ENCODE measurements at regions not wholly inside any gene's neighbourhood (a gene's known extent, or its start where the extent isn't known, plus 50 kb on each side); places are given as distances from the start of the nearest gene placed in this dataset.
A peak's percentile ranks its signal among the peaks of the same experiment; 100 is the strongest.

GRCh38 chr14:94964181-94964580, 193.1 kb downstream of the DICER1 start:
- Histone ChIP-seq H3K4me1 (replicated peaks in 1 of 2) (no peaks in the 10 kb centered on the region), H3K4me3 (no peak overlapping the region), H3K27ac (no peak overlapping the region)
- no peak for ATAC-seq (replicated peaks in 6 of 8)
- in situ Hi-C loops (cut with MboI; ENCODE audit: low pct_unique_long_range_greater_than_20kb in 2 of 9, low sequenced_read_pairs in 9 of 9, unreplicated experiment in 9 of 9) = no loop called here
- WGBS, 10 experiments = 46 to 67% (median 60%) methylated on average over 1 to 2 of the region's 3 CpGs; no CpG with 5 or more reads in 7 of the 10 experiments

- no peak overlapping the region for H3K27ac ChIP-seq
- WGBS, 10 experiments = 20 to 86% (median 60%) methylated on average over 1 to 8 of the region's 8 CpGs; no CpG with 5 or more reads in 3 of the 10 experiments
- in situ Hi-C loops (cut with MboI; ENCODE audit: low pct_unique_long_range_greater_than_20kb in 2 of 9, low sequenced_read_pairs in 9 of 9, unreplicated experiment in 9 of 9) = no loop called here
- H3K4me1 ChIP-seq (replicated peaks in 1 of 2) = no peaks in the 10 kb centered on the region
- no peak for ATAC-seq (replicated peaks in 6 of 8)
- no peak overlapping the region for H3K4me3 ChIP-seq
Measured at GRCh38 chr14:94963051-94963450, 193.1 kb upstream of the GSC start.

GRCh38 chr14:94962166-94962575, 192.3 kb upstream of the GSC start:
- no peak overlapping the region for H3K4me3 ChIP-seq
- no peak for ATAC-seq (replicated peaks in 6 of 8)
- in situ Hi-C loops (cut with MboI; ENCODE audit: low pct_unique_long_range_greater_than_20kb in 2 of 9, low sequenced_read_pairs in 9 of 9, unreplicated experiment in 9 of 9) = no loop called here
- H3K27ac ChIP-seq = no peak overlapping the region
- WGBS, 10 experiments = 61 to 70% (median 67%) methylated on average over 2 to 3 of the region's 7 CpGs; no CpG with 5 or more reads in 7 of the 10 experiments
- no peaks in the 10 kb centered on the region for H3K4me1 ChIP-seq (replicated peaks in 1 of 2)

- ATAC-seq (replicated peaks in 6 of 8) = peak in 2 of 8 experiments; percentile 42 to 60
- 53 to 100% (median 82%) methylated on average over 2 to 6 of the region's 19 CpGs; no CpG with 5 or more reads in 3 of the 10 experiments for WGBS, 10 experiments
- in situ Hi-C loops (cut with MboI; ENCODE audit: low pct_unique_long_range_greater_than_20kb in 2 of 9, low sequenced_read_pairs in 9 of 9, unreplicated experiment in 9 of 9) = no loop called here
Measured at GRCh38 chr14:94961386-94962165, 191.7 kb upstream of the GSC start.

GRCh38 chr14:94960285-94961001, 190.5 kb upstream of the GSC start:
- Histone ChIP-seq H3K27ac (no peak overlapping the region), H3K4me1 (replicated peaks in 1 of 2) (no peaks in the 10 kb centered on the region), H3K4me3 (no peak overlapping the region)
- WGBS, 10 experiments = 6 to 100% (median 87%) methylated on average over 1 to 9 of the region's 9 CpGs
- in situ Hi-C loops (cut with MboI; ENCODE audit: low pct_unique_long_range_greater_than_20kb in 2 of 9, low sequenced_read_pairs in 9 of 9, unreplicated experiment in 9 of 9) = no loop called here
- ATAC-seq (replicated peaks in 6 of 8) = no peak

More at GRCh38 chr14:94961386-94962165, 191.7 kb upstream of the GSC start:
- Histone ChIP-seq H3K4me3 (no peak overlapping the region), H3K27ac (no peak overlapping the region), H3K4me1 (replicated peaks in 1 of 2) (no peaks in the 10 kb centered on the region)

GRCh38 chr14:94953541-94954260, 183.8 kb upstream of the GSC start:
- ATAC-seq (replicated peaks in 6 of 8) = peak in 3 of 8 experiments; percentile 12 to 15 (median 12)
- Histone ChIP-seq H3K4me3 (no peak overlapping the region), H3K4me1 (replicated peaks in 1 of 2) (no peaks in the 10 kb centered on the region), H3K27ac (no peak overlapping the region)
- in situ Hi-C loops (cut with MboI; ENCODE audit: low pct_unique_long_range_greater_than_20kb in 2 of 9, low sequenced_read_pairs in 9 of 9, unreplicated experiment in 9 of 9) = no loop called here
- WGBS, 10 experiments = 17 to 84% (median 65%) methylated on average over 1 to 11 of the region's 12 CpGs

- H3K4me1 ChIP-seq (replicated peaks in 1 of 2) = no peaks in the 10 kb centered on the region
- H3K4me3 ChIP-seq = no peak overlapping the region
- no peak overlapping the region for H3K27ac ChIP-seq
- 20 to 52% (median 30%) methylated on average over 1 to 6 of the region's 7 CpGs; no CpG with 5 or more reads in 5 of the 10 experiments for WGBS, 10 experiments
- in situ Hi-C loops (cut with MboI; ENCODE audit: low pct_unique_long_range_greater_than_20kb in 2 of 9, low sequenced_read_pairs in 9 of 9, unreplicated experiment in 9 of 9) = no loop called here
- peak in 4 of 8 experiments; percentile 39 to 64 (median 48) for ATAC-seq (replicated peaks in 6 of 8)
Measured at GRCh38 chr14:94952097-94952496, 182.2 kb upstream of the GSC start.

GRCh38 chr14:94946244-94946643, 176.3 kb upstream of the GSC start:
- in situ Hi-C loops (cut with MboI; ENCODE audit: low pct_unique_long_range_greater_than_20kb in 2 of 9, low sequenced_read_pairs in 9 of 9, unreplicated experiment in 9 of 9) = no loop called here
- Histone ChIP-seq H3K4me3 (no peak overlapping the region), H3K27ac (no peak overlapping the region), H3K4me1 (replicated peaks in 1 of 2) (no peaks in the 10 kb centered on the region)
- WGBS, 10 experiments = 0 to 100% (median 39%) methylated on average over 1 to 2 of the region's 3 CpGs; no CpG with 5 or more reads in 2 of the 10 experiments
- ATAC-seq (replicated peaks in 6 of 8) = no peak

- Histone ChIP-seq H3K27ac (no peak overlapping the region), H3K4me1 (replicated peaks in 1 of 2) (no peaks in the 10 kb centered on the region), H3K4me3 (no peak overlapping the region)
- in situ Hi-C loops (cut with MboI; ENCODE audit: low pct_unique_long_range_greater_than_20kb in 2 of 9, low sequenced_read_pairs in 9 of 9, unreplicated experiment in 9 of 9) = no loop called here
- ATAC-seq (replicated peaks in 6 of 8) = no peak
- WGBS, 10 experiments = 70 to 100% (median 92%) methylated on average over 2 to 5 of the region's 8 CpGs; no CpG with 5 or more reads in 6 of the 10 experiments
Measured at GRCh38 chr14:94945615-94946014, 175.7 kb upstream of the GSC start.

GRCh38 chr14:94944636-94945258, 174.8 kb upstream of the GSC start:
- H3K4me3 ChIP-seq = no peak overlapping the region
- no peaks in the 10 kb centered on the region for H3K4me1 ChIP-seq (replicated peaks in 1 of 2)
- no peak for ATAC-seq (replicated peaks in 6 of 8)
- 44 to 93% (median 70%) methylated on average over 1 to 4 of the region's 7 CpGs; no CpG with 5 or more reads in 2 of the 10 experiments for WGBS, 10 experiments
- in situ Hi-C loops (cut with MboI; ENCODE audit: low pct_unique_long_range_greater_than_20kb in 2 of 9, low sequenced_read_pairs in 9 of 9, unreplicated experiment in 9 of 9) = no loop called here
- H3K27ac ChIP-seq = no peak overlapping the region

GRCh38 chr14:94942601-94943000, 172.7 kb upstream of the GSC start:
- Histone ChIP-seq H3K4me1 (replicated peaks in 1 of 2) (peaks cover under 1 to 1% of the 10 kb centered on the region in 2 donors), H3K27ac (no peak overlapping the region), H3K4me3 (no peak overlapping the region)
- ATAC-seq (replicated peaks in 6 of 8) = no peak
- 60 to 80% methylated on average over 1 of the region's 4 CpGs; no CpG with 5 or more reads in 8 of the 10 experiments for WGBS, 10 experiments
- in situ Hi-C loops (cut with MboI; ENCODE audit: low pct_unique_long_range_greater_than_20kb in 2 of 9, low sequenced_read_pairs in 9 of 9, unreplicated experiment in 9 of 9) = no loop called here

- 38 to 100% (median 88%) methylated on average over 1 to 5 of the region's 5 CpGs; no CpG with 5 or more reads in 3 of the 10 experiments for WGBS, 10 experiments
- peaks cover 13% of the 10 kb centered on the region in 2 donors for H3K4me1 ChIP-seq (replicated peaks in 1 of 2)
- H3K4me3 ChIP-seq = no peak overlapping the region
- in situ Hi-C loops (cut with MboI; ENCODE audit: low pct_unique_long_range_greater_than_20kb in 2 of 9, low sequenced_read_pairs in 9 of 9, unreplicated experiment in 9 of 9) = no loop called here
- H3K27ac ChIP-seq = no peak overlapping the region
- no peak for ATAC-seq (replicated peaks in 6 of 8)
Measured at GRCh38 chr14:94941311-94941710, 171.4 kb upstream of the GSC start.
